Lower lobe of right lung (tissue), 2 donors: ENCODE measurements at regions not wholly inside any gene's neighbourhood (a gene's known extent, or its start where the extent isn't known, plus 50 kb on each side); places are given as distances from the start of the nearest gene placed in this dataset.
"Not testable (repeated sequence)": the region's sequence is repeated elsewhere in the genome, so short reads cannot be mapped to it uniquely, and the experiment has no call there.

Experiments
- ATAC-seq, 2 donors: fragments of 200-7000 bp; cut with Tn5 transposase; one replicate each; pipeline ENCODE4 v1.9.1; 2020 to 2022; ENCODE audit warnings: mild to moderate bottlenecking in 2 of 2, moderate library complexity in 2 of 2
- DNase-seq: peaks from one replicate; pipeline ENCODE4 v3.0.0-alpha.2; 2020
- H3K27ac ChIP-seq: fragments of 200-600 bp; one replicate; pipeline ENCODE4 v1.8.0; 2022
- H3K27me3 ChIP-seq: fragments of 200-600 bp; one replicate; pipeline ENCODE4 v1.8.0; 2022; ENCODE audit warnings: low read depth
- H3K36me3 ChIP-seq: fragments of 200-600 bp; one replicate; pipeline ENCODE4 v1.8.0; 2022; ENCODE audit warnings: mild to moderate bottlenecking
- H3K4me1 ChIP-seq: fragments of 200-600 bp; one replicate; pipeline ENCODE4 v1.8.0; 2022
- H3K4me3 ChIP-seq: fragments of 200-600 bp; one replicate; pipeline ENCODE4 v1.8.0; 2022; ENCODE audit warnings: mild to moderate bottlenecking
- H3K9me3 ChIP-seq: fragments of 200-600 bp; one replicate; pipeline ENCODE4 v1.8.0; 2022
- CTCF ChIP-seq: fragments of 200-600 bp; IDR thresholded peaks from one replicate; pipeline ENCODE4 v1.8.0; 2022; ENCODE audit warnings: antibody characterized with exemption, mild to moderate bottlenecking
- intact Hi-C: fragments of 100-400 bp; cut with DNase I; formaldehyde crosslinking; loops from one replicate; pipeline ENCODE4 v1.11.0; 2022
- donor health status: DM: no; HTN: yes; CAD: no; lungs with severe emphysema.

GRCh38 chr17:5762191-5762590 lies 177.9 kb upstream of the NLRP1 start:
- no peaks in the 10 kb centered on the region for H3K4me1 ChIP-seq
- intact Hi-C loops, result no loop called here
- no peak for TF ChIP-seq CTCF
- no peak overlapping the region for H3K27ac ChIP-seq
- H3K27me3 ChIP-seq, result peaks cover 20% of the 10 kb centered on the region
- no peaks in the 10 kb centered on the region for H3K36me3 ChIP-seq
- DNase-seq (no peak), ATAC-seq (no peak)
- H3K9me3 ChIP-seq, result no peaks in the 10 kb centered on the region
- no peak overlapping the region for H3K4me3 ChIP-seq

- peaks cover 16% of the 10 kb centered on the region for H3K27me3 ChIP-seq
- no peaks in the 10 kb centered on the region for H3K36me3 ChIP-seq
- no peak overlapping the region for H3K4me3 ChIP-seq
- H3K27ac ChIP-seq, result no peak overlapping the region
- H3K9me3 ChIP-seq, result no peaks in the 10 kb centered on the region
- intact Hi-C loops, result no loop called here
- DNase-seq, result no peak
- no peaks in the 10 kb centered on the region for H3K4me1 ChIP-seq
- no peak for TF ChIP-seq CTCF
- no peak for ATAC-seq
Observed at GRCh38 chr17:5763595-5764306, 179.4 kb upstream of the NLRP1 start.

GRCh38 chr17:5769593-5770354 lies 185.5 kb upstream of the NLRP1 start:
- Histone ChIP-seq H3K4me1 (no peaks in the 10 kb centered on the region), H3K9me3 (no peaks in the 10 kb centered on the region), H3K27me3 (peaks cover 26% of the 10 kb centered on the region), H3K27ac (no peak overlapping the region), H3K4me3 (no peak overlapping the region), H3K36me3 (no peaks in the 10 kb centered on the region)
- TF ChIP-seq CTCF, result no peak
- ATAC-seq (no peak), DNase-seq (no peak)
- intact Hi-C loops, result no loop called here

- ATAC-seq (no peak), DNase-seq (no peak)
- H3K27ac ChIP-seq, result no peak overlapping the region
- peaks cover 29% of the 10 kb centered on the region for H3K27me3 ChIP-seq
- no peaks in the 10 kb centered on the region for H3K36me3 ChIP-seq
- no peak for TF ChIP-seq CTCF
- H3K4me3 ChIP-seq, result no peak overlapping the region
- no peaks in the 10 kb centered on the region for H3K4me1 ChIP-seq
- H3K9me3 ChIP-seq, result no peaks in the 10 kb centered on the region
- intact Hi-C loops, result no loop called here
Observed at GRCh38 chr17:5770441-5771270, 186.3 kb upstream of the NLRP1 start.

- DNase-seq, H3K9me3 ChIP-seq, intact Hi-C loops, ATAC-seq, H3K4me3 ChIP-seq, H3K4me1 ChIP-seq, H3K27ac ChIP-seq, H3K36me3 ChIP-seq: not testable (repeated sequence)
- peaks cover 29% of the 10 kb centered on the region for H3K27me3 ChIP-seq
Observed at GRCh38 chr17:5771271-5771577, 186.9 kb upstream of the NLRP1 start.

GRCh38 chr17:5772017-5772416 lies 187.7 kb upstream of the NLRP1 start:
- H3K36me3 ChIP-seq, ATAC-seq, H3K4me1 ChIP-seq, H3K4me3 ChIP-seq, intact Hi-C loops, DNase-seq, H3K27ac ChIP-seq, H3K9me3 ChIP-seq: not testable (repeated sequence)
- H3K27me3 ChIP-seq, result peaks cover 29% of the 10 kb centered on the region
